ENCODE measurements at regions not wholly inside any gene's neighbourhood (a gene's known extent, or its start where the extent isn't known, plus 50 kb on each side); places are given as distances from the start of the nearest gene placed in this dataset.

DNA sequence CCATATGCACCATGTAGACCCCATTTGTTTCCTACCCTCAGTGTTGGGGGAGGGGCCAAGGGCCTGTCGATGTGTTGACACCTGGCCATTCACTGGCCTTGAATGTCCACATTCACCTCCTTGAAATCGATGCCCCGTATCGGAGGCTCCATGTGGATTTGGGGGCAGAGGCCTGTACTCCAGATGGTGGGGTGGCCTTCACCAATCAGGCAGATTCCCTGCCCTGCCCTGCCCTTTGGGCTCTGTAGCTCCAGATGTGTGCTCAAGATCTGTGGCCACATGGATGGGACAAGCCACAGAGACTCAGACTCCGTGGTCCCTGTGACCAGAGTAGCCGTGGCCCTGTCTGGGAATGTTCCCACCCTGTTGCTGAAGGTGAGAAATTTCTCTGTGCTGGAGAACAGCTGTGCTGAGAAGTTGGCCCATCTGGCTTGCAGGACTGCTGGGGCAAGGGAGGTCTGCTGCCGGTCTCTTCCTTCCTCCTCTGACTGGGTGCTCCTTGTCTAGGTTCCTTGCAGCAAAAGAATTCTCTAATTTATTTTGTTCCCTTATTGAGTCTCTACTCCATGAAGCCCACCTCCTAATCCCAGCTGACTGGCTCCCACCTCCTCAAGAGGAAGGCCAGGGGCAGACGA is 221.3 kb downstream of the SEC14L1 start:
- no peaks in the 10 kb centered on the region for H3K27me3 Mint-ChIP-seq
- H3K4me3 Mint-ChIP-seq, result no peak overlapping the region
- peaks cover 48% of the 10 kb centered on the region for H3K4me1 Mint-ChIP-seq (ENCODE audit: unreplicated experiment)
- DNase-seq (ENCODE audit: extremely low spot score, unreplicated experiment), result no peak
- TF ChIP-seq, protein P1, sequence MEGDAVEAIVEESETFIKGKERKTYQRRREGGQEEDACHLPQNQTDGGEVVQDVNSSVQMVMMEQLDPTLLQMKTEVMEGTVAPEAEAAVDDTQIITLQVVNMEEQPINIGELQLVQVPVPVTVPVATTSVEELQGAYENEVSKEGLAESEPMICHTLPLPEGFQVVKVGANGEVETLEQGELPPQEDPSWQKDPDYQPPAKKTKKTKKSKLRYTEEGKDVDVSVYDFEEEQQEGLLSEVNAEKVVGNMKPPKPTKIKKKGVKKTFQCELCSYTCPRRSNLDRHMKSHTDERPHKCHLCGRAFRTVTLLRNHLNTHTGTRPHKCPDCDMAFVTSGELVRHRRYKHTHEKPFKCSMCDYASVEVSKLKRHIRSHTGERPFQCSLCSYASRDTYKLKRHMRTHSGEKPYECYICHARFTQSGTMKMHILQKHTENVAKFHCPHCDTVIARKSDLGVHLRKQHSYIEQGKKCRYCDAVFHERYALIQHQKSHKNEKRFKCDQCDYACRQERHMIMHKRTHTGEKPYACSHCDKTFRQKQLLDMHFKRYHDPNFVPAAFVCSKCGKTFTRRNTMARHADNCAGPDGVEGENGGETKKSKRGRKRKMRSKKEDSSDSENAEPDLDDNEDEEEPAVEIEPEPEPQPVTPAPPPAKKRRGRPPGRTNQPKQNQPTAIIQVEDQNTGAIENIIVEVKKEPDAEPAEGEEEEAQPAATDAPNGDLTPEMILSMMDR (conservative IDR thresholded peaks at IDR 0.05), result no peak
- H3K27ac Mint-ChIP-seq, result no peak overlapping the region
- no peaks in the 10 kb centered on the region for H3K9me3 Mint-ChIP-seq
- H3K36me3 Mint-ChIP-seq, result peaks cover 3% of the 10 kb centered on the region

DNA sequence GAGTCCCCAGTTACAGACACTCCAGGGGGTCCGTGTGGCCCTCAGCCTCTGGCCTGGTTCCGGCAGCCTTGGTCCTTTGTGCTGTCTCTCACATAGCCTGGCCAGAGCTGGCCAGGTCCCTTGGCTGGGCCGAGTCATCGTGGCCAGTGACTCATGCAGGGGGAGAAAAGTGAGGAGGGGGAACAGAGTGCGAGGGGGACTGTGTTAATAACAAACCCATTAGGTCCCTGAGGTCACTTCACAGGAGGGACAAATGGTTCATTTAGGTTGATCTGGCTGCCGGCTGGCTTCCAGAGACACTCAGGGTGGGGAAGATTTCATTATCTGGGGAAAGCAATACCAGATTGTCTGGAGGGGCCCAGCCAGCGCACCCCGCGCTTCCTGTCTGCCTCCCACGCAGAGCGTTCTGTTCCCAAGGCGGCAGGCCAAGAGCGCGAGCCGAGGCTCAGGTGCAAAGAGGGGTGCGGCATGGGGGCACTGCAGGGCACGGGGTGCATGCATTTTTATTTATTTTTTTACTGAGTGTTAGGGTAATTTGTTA is 223.1 kb downstream of the SEC14L1 start:
- peak overlapping the region; percentile 71 for H3K27ac Mint-ChIP-seq

GRCh38 chr17:77364381-77364911 is 223.7 kb downstream of the SEC14L1 start:
- H3K27ac Mint-ChIP-seq, result no peak overlapping the region
- TF ChIP-seq, protein P1 (conservative IDR thresholded peaks at IDR 0.05), result no peak
- peaks cover 4% of the 10 kb centered on the region for H3K36me3 Mint-ChIP-seq
- H3K9me3 Mint-ChIP-seq, result no peaks in the 10 kb centered on the region
- peaks cover 41% of the 10 kb centered on the region for H3K4me1 Mint-ChIP-seq (ENCODE audit: unreplicated experiment)
- H3K4me3 Mint-ChIP-seq, result no peak overlapping the region
- no peak for DNase-seq (ENCODE audit: extremely low spot score, unreplicated experiment)
- no peaks in the 10 kb centered on the region for H3K27me3 Mint-ChIP-seq

More for the DNA sequence above, 223.1 kb downstream of the SEC14L1 start:
- Mint-ChIP-seq H3K4me3 (peak overlapping the region; percentile 44), H3K27me3 (no peaks in the 10 kb centered on the region), H3K9me3 (no peaks in the 10 kb centered on the region), H3K4me1 (ENCODE audit: unreplicated experiment) (peaks cover 46% of the 10 kb centered on the region), H3K36me3 (peaks cover 4% of the 10 kb centered on the region)
- no peak for DNase-seq (ENCODE audit: extremely low spot score, unreplicated experiment)
- TF ChIP-seq, protein P1 (conservative IDR thresholded peaks at IDR 0.05), result no peak

GRCh38 chr17:77364941-77365583 is 224.3 kb downstream of the SEC14L1 start:
- Mint-ChIP-seq H3K4me3 (no peak overlapping the region), H3K27ac (no peak overlapping the region), H3K27me3 (no peaks in the 10 kb centered on the region), H3K4me1 (ENCODE audit: unreplicated experiment) (peaks cover 45% of the 10 kb centered on the region), H3K36me3 (peaks cover 4% of the 10 kb centered on the region), H3K9me3 (no peaks in the 10 kb centered on the region)
- DNase-seq (ENCODE audit: extremely low spot score, unreplicated experiment), result no peak
- TF ChIP-seq, protein P1 (conservative IDR thresholded peaks at IDR 0.05), result no peak

DNA sequence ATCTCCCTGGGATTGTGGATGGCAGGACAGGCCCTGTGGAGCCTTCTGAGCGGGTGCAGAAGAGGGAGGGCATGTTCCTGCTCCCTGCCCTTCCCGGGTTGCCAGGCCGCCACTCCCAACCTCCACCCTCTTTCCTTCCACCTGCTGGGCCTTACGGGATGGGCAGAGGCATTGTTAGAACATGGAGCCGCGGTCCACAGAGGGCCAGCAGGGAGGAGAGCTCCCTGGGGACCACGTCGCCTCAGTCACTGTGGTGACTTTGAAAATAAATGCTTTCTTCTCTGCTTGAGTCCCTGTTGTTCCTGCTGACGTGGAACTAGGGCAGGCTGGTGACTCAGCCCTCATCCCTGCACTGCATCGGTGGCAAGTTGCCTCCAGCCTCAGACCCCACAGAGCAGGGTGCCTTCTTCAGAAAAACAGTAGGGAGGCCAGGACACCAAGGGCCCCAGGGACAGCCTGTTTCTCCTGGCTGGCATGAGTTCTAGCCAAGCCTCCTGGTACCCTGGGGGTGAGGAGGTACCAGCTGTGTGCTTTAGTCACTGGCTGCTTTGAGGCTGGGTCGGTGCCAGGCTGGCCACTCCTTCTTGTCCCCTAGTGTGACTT is 224.9 kb downstream of the SEC14L1 start:
- Mint-ChIP-seq H3K4me3 (no peak overlapping the region), H3K4me1 (ENCODE audit: unreplicated experiment) (peaks cover 52% of the 10 kb centered on the region), H3K27ac (peak overlapping the region; percentile 40), H3K36me3 (peaks cover 4% of the 10 kb centered on the region), H3K27me3 (no peaks in the 10 kb centered on the region), H3K9me3 (no peaks in the 10 kb centered on the region)
- TF ChIP-seq, protein P1 (conservative IDR thresholded peaks at IDR 0.05), result no peak
- no peak for DNase-seq (ENCODE audit: extremely low spot score, unreplicated experiment)
